NCI-H82 treated with DMSO at 0.1 percent for 48 hours (cell line): ENCODE measurements at regions not wholly inside any gene's neighbourhood (a gene's known extent, or its start where the extent isn't known, plus 50 kb on each side); places are given as distances from the start of the nearest gene placed in this dataset.
A peak's percentile ranks its signal among the peaks of the same experiment; 100 is the strongest.

Source experiments
- DNase-seq: peaks from one replicate; lab custom pipeline; 2025; ENCODE audit not compliant: unreplicated experiment; lab: John Stamatoyannopoulos, UW

DNA sequence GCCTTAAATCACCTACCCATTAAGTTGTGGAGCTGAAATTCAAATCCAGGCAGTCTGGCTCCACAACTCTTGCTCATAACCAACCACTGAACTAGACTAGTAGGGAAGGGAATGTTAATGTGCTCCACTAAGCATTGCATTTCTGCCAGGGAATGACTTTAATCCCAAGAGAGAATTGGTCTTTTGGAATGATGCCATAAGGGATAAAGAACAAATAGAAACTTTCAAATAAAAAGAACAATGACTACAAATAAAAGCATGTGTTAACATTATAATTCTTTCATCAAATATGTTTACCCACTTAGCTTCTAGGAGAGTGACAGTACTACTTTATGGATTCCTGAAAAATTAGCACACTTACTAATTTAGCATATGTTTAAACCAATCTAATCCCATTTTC lies 905.9 kb downstream of the CENPC start:
- DNase-seq: no peak

DNA sequence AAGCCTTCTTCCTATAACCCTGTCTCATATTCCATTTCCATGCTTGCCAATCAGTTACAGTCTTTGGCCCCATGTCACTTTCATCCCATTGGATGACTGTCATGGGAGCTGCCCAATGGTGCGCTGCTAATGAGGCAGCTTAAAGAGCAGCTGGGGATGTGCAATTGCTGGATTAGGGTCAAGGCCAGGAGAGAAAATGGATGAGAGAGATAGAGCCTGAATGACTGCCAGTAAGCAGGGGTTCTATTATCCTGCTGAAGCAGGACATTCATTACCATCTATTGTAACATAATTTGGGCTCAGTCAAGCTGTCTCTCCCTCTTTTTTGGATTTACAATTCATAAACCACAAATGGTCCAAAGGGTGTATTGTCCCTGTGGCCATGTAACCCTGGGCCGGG lies 909.0 kb downstream of the CENPC start:
- DNase-seq: no peak

DNA sequence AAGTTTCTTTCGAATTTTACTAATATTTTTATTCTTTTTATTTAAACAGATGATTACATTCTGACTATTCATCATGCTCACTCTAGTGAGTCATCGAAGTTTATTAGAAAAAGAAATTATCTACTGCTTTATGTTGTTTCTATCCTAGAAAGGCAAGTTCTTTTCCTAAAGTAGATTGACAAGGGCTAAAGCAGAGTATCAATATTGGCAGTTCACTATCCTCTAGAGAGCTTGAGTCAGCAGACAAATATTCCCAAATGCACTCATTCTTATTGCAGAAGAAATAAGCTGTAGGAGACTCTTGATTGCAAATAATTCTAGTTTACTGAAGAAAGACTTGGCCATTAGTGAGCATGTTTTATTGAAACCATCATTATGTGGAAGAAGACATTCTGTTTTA lies 911.8 kb downstream of the CENPC start:
- no peak for DNase-seq

DNA sequence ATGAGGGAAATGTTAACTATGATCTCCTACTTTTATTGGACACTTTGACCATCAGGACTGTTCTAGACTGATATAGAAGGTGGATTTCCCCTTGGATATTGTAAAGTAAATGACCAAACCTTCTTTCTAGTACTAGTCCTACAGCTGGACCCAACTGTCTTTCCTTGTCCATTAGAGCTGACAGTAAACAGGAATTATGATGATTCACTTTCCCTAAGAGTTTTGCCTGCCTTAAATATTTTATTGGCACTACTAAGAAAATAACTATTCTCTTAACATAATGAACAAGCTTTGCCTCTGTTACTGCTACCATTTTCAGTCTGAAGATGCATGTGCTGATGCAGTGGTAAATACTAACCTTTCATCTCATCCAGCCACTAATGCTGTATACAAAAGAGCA lies 915.4 kb downstream of the CENPC start:
- DNase-seq: no peak

DNA sequence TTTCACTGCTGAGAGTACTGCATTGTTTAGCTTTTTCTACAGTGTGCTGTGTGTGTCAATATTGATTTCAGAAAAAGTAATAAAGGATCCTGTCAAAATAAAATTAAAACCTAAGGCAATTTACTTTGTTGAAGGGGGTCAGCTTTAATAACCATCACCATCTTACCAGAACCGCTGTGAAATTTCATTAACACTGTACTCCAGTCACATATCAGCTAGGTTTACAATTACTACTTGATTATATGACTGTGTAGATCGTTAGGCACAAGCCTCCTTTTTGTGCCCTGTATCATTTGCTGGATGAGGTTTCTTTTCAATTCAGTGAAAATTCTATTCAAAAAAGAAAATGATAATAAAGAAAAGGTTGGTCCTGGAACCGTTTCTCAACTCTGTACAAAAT lies 917.2 kb downstream of the CENPC start:
- DNase-seq: no peak

DNA sequence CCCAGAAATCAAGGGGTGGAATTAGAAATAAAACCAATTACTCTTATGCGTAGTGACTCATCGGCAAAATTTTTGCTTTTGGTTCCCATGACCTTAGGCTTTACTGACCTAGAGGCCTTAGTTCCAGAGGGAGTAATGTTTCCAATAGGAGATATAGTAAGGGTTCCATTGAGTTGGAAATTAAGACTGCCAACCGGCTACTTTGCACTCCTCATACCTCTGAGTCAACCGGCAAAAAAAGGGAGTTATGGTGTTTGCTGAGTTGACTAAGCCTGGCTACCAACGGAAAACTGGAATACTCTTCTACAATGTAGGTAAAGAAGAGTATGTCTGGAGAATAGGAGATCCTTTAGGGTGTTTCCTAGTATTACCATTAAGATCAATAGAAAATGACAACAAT lies 919.8 kb downstream of the CENPC start:
- DNase-seq: no peak

DNA sequence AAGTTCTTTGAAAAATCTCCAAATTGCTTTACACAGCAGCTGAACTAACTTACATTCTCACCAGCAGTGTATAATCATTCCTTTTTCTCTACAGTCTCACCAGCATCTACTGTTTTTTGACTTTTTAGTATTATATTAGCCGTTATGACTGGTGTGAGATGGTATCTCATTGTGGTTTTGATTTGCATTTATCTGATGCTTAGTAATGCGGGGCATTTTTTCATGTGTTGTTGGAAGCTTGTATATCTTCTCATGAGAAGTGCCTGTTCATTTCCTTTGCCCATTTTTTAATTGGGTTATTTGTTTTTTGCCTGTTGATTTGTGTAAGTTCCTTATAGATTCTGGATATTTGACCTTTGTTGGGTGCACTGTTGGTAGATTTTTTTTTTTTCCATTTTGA lies 931.7 kb downstream of the CENPC start:
- DNase-seq: no peak

DNA sequence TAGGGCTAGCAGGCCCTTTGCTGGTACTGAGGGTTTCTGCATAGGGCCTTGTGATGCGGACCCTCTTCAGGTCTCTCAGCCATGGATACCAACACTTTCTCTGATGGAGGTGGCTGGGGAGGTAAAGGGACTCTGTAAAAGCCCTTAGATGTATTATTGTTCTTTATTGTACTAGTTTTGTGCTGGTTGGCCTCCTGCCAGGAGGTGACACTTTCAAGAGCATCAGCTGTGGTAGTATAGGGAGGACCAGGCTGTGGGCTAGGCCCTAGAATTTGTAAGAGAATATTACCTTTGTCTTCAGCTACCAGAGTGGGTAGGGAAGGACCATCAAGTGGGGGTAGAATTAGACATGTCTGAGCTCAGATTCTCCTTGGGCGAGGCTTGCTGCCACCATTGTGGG lies 936.3 kb downstream of the CENPC start:
- no peak for DNase-seq

DNA sequence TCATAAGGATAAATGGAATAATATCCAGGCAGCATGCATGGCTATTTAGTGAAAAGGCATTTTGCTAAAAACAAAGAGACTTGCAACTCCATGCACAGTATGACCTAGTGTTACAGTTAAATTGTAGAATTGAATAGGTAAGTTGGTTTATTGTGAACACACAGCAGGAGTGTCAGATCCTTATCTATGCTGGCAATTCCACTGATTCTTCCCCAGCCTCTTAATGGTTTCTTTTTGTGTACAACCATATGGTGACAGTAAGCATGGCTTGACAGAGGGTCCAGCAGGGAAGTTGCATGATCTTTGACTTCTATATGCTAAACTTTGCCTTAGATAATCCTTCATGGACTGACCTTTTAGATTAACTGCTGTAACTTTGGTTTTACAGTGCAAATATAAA lies 936.6 kb upstream of the EPHA5 start:
- no peak for DNase-seq

DNA sequence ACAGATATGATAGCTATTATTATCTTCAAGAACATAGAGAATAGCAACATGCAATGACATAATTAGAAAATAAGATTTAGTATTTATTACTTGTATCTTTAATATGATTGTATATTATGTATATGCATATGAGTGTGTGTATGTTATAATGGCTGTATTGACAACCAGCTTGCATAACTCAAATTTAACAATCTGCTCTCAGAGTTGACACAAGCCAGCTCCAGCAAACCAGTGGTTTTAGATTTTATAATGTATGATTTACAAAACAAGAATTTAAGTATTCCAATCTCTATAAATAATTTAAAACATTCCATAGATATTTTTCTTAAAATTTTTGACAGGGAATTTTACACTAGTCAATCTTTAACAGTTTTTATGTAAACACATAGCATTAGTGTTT lies 935.9 kb upstream of the EPHA5 start:
- DNase-seq: no peak

DNA sequence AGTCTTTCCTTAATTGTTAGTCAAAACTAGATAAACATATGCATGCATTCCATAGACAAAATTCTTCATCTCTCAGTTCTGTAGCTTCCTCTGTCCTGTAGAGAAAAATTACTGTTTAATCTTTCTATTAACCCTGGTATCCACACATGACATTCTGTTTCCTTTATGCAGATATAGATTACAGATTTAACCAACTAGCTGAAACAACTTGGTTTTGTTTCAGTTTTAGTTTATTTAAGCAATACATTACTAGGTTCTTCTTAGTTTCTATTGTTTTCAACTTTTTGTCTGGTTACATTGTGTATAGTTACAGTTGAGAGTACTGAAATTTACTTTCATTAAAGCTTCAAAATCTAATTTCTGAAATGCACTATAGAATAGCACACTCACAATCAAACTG lies 933.9 kb upstream of the EPHA5 start:
- no peak for DNase-seq

DNA sequence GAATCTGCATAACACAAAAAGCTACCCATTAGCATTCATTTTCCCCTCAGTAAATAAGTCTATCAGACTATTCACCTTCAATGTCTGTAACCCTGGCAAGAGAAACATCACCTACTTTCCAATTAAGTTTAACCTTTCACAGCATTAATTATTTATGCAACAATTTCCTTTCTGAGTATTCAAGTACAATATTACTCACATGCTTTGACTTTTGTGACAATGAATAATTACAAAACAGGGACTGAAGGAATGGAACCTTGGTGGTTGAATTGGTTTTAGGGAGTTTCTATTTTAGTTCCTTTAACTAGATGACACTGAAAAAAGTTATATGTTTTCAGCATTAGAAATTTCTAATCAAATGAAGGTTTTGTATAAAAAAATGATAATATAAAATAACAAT lies 932.3 kb upstream of the EPHA5 start:
- DNase-seq: no peak

DNA sequence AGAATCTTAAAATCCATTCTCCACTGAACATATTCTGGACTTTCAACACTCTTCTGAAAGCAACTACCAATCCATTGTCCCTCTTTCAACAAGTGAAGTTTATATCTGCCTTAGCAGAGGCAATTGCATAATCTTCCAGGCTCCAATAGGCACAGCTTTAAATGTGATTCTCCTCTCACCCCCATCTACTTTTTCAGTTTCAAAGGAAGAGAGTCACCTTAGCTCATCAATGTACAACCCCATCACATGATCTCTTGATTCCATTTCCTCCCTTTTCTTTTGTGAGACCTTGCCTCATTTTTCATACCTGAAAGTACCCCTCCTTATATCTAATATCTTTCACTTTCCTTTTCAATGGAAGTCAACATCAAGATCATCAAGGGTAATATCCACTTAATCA lies 921.7 kb upstream of the EPHA5 start:
- DNase-seq: no peak

DNA sequence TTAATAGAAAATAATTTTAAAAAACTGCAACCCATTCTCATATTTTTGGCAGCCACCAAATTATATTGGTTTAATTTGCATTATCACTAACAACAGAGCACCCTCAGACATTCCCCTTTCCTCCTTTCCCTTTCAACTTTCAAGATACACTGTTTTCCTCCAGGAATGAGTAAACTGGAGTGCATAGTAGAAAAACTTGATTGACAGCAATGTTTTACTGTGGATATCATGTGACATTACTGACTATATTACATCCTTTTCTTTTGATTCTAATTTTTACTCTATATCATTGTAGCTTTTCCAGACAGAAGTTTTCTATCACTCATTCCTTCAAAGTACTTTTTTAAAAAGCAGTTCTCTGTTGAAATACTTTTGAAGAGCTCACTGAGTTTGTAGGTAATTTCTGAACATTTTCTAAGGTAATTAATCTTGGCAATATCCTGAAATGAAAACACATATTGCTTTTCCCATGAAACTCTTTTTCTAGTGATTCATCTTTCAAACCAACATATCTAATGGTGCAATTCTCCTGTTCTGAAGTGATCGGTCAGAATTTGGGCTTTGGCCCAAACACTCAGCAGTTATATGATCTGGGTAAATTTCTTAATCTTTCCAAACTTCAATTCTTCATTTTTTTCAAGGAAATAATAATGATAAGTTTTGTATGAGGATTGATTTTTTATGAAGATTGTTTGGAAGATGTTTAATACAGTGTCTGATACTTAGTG lies 920.4 kb upstream of the EPHA5 start:
- no peak for DNase-seq

DNA sequence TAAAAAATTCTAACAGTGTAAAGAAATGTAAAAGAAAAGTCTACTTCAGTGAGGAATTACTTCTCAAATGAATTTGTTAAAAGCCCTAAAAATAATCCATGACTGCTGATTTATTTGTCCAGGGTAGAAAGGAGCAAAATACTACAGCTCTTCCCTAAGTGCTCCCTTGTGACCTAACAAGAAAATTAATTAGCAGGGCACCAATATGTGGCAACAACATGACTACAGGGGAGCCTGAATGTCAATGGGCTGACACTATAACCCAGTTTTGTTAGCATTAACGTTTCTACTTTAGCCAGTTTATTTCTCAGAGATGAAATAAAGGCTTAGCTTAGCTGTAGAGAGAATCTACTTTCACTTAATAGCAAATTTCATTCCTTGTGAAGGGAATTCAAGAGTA lies 918.9 kb upstream of the EPHA5 start:
- DNase-seq: no peak

DNA sequence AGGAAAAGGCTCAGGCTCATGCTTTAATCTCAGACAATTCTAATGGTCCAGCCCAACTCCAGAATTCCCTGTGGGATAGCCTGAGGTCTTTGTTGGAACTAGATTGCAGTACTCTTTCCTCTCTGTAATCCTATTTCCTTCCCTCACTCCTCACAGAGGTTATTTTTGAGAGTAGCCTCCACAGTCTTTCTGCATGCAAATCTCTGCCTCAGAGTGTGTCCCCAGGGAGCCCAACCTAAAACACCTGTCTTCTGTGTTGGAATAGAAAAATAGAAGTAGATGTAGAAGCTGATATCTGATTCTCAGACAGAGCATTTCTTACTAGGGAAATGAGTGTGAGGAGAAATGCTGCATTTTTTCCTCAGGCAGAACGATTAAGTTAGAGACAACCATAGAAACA lies 915.5 kb upstream of the EPHA5 start:
- DNase-seq: peak; percentile 10

DNA sequence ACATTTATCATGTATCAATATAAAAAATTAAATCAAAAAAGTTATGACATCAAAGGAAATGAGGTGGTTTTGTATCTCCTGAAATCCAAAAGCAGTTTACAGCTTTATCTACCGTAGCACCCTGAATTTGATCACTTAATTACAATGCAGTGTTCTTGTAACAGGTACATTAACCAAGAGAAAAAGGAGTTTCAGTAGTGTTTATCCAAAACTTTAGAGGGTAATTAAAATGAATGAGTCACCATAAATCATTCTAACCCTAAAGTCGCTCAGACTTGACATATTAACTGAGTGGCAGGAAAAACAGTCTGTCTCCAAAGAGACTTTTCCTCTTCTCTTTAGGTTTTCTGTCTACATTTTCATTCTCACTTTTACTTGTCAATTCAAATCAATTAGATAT lies 907.6 kb upstream of the EPHA5 start:
- DNase-seq: no peak

DNA sequence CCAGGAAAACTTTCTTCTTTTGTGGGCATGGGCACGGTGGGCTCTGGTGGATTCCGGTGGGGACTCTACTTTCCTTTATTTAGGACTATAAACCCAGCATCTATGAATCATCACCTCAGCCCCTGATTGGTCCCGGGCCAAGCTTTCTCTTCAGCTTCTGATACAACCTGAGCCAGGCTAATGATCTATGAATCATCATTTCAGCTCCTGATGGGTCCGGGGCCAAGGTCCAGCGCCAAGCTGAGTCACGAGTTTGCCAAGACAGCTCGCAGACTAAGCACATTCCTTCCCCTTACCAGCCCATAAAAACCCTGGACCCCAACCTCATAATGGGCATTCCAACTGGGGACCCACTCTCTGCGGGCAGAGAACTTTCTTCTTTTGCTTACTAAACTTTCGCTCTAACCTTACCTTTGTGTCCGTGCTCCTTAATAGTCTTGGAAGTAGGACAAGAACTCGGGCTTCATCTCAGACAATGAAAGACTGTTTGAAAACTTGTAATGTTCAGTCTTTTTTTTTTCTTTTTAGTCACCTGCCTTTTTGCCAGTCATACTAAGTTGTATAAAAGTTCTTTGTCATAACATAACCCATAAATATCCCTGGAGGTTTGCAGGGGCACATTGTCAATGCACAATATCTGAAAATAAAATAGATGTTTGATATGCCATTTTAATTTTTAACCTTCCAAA lies 904.9 kb upstream of the EPHA5 start:
- no peak for DNase-seq

DNA sequence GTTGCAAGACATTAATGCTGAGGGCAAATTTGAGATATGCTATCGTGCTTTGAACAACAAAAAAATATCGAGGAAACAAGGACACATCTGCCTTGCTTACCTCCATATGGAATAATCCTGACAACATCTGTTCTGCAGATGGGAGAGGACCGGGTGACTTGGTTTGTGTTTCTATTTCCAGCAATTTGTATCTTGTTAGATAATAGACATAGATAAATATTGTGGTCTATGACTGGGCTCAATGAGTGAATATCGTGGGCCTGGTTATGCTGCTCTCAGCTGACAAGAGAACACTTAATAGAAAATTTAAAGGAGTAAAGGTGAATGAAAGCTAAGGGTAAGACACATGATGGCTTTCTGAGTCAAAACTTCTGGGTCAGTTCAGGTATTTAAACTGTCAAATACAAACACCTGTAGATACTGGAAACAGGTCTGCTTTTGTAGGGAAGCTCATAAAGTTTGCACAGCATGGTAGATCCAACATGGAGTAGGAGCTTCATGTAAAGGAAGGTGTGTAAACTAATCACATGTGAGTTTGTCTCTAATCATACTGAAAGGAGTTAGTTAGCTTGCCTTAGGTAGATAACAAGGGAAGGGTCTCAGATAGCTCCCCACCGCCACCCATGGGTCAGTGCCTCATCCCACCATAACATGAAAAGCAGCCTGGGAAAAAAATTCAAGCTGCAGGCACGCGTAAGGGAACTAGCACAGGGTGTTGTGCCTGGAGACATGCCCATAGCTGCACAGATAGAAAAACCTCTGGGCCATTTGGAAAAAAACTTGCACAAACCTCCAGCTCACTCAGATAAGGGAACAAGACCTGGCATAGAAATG lies 904.1 kb upstream of the EPHA5 start:
- DNase-seq: no peak

DNA sequence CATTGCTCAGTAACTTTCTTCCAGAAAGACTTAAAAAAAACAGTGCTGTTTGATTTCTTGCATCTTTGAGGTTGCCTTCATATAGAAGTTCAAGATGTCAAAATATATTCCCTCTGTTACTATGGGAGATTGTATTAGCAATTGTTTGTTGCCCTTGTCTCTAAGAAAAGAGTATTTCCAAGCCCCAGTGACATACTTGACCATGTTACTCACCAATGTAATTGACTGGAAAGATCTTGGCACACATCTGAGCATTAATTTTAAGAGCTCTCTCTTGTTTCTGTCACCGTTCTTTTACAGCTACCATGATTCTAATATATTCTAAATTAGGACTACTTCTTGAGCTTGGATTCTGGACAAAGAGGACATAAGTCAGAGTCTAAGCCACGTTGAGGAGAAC lies 902.7 kb upstream of the EPHA5 start:
- DNase-seq: no peak

DNA sequence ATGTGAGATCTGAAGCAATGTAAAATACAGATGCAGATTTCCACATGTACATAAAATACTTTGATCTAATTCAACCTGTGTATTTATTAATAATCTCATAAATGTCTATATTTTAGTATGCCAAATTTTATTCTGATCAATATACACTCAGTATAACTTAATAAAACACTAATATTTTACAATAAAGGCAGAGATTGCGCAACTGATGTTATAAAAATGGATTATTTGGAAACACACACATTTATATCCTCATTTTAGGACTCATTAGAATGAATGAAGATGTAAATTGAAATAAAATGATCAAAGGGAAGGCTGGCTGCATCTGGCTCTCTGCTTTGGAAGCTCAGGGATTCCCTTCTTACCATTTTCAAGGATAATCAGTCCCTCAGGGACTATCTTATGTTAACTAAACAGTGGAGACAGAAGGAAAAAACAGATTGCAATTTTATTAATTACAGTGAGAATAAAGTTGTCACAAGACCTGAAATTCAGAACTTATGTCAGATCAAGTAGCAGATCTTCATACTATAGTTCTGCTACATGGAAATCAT lies 900.9 kb upstream of the EPHA5 start:
- peak; percentile 3 for DNase-seq

DNA sequence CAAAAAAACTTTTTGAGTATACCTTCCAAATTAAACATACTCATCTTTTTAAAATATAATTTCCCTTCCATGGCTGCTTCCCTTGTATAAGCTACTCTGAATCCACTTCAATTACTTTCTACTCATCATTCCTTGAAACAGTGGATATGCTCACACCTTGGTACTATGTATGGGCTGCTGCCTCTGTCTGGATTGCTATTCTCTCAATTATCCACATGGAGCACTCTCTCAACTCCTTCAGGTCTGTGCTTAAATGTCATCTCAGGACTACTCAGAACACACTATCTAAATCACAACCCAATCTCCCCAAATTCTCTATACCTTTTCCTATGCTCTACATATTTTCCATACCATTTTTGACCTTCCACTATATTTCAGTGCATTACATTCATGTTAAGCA lies 898.9 kb upstream of the EPHA5 start:
- no peak for DNase-seq
